Erythroblast (primary cell): ENCODE measurements at regions not wholly inside any gene's neighbourhood (a gene's known extent, or its start where the extent isn't known, plus 50 kb on each side); places are given as distances from the start of the nearest gene placed in this dataset.

Experiments used
- DNase-seq, 2 experiments: peaks; one replicate each; lab custom pipeline; 2025; lab: John Stamatoyannopoulos, UW
- GATA1 ChIP-seq: IDR thresholded peaks from 2 replicates; pipeline ENCODE4 v1.6.1; 2011; ENCODE audit warnings: low read depth, mild to moderate bottlenecking, control low read depth, low read length, moderate library complexity
- POLR2A ChIP-seq: IDR thresholded peaks from 2 replicates; pipeline ENCODE4 v1.6.1; 2011; ENCODE audit warnings: mild to moderate bottlenecking, low read length

- no peak for DNase-seq
- TF ChIP-seq GATA1 = no peak
- TF ChIP-seq POLR2A = no peak
Measured at GRCh38 chr14:38432186-38432585, 176.3 kb upstream of the CLEC14A start.

GRCh38 chr14:38431156-38431555 is 175.3 kb upstream of the CLEC14A start:
- DNase-seq = no peak

GRCh38 chr14:38430522-38430921 is 174.6 kb upstream of the CLEC14A start:
- no peak for DNase-seq
- TF ChIP-seq GATA1 (no peak), POLR2A (no peak)

More at GRCh38 chr14:38431156-38431555, 175.3 kb upstream of the CLEC14A start:
- no peak for TF ChIP-seq POLR2A
- no peak for TF ChIP-seq GATA1

GRCh38 chr14:38425324-38425976 is 169.6 kb upstream of the CLEC14A start:
- no peak for DNase-seq
- TF ChIP-seq POLR2A = no peak
- no peak for TF ChIP-seq GATA1

- no peak for DNase-seq
- TF ChIP-seq GATA1 = no peak
- TF ChIP-seq POLR2A = no peak
Measured at GRCh38 chr14:38420048-38420447, 164.2 kb upstream of the CLEC14A start.

GRCh38 chr14:38419579-38419978 is 163.7 kb upstream of the CLEC14A start:
- no peak for TF ChIP-seq POLR2A
- no peak for TF ChIP-seq GATA1
- DNase-seq = no peak

GRCh38 chr14:38412654-38413053 is 156.8 kb upstream of the CLEC14A start:
- TF ChIP-seq POLR2A (no peak), GATA1 (no peak)
- DNase-seq = no peak

GRCh38 chr14:38410442-38410841 is 154.5 kb upstream of the CLEC14A start:
- DNase-seq = no peak
- TF ChIP-seq POLR2A = no peak
- TF ChIP-seq GATA1 = no peak

- DNase-seq = no peak
- TF ChIP-seq POLR2A (no peak), GATA1 (no peak)
Measured at GRCh38 chr14:38409071-38409705, 153.3 kb upstream of the CLEC14A start.

GRCh38 chr14:38405851-38406635 is 150.2 kb upstream of the CLEC14A start:
- no peak for TF ChIP-seq GATA1
- TF ChIP-seq POLR2A = no peak

GRCh38 chr14:38404616-38405015 is 148.7 kb upstream of the CLEC14A start:
- TF ChIP-seq POLR2A = no peak
- no peak for TF ChIP-seq GATA1

More at GRCh38 chr14:38405851-38406635, 150.2 kb upstream of the CLEC14A start:
- DNase-seq = no peak

GRCh38 chr14:38404100-38404541 is 148.2 kb upstream of the CLEC14A start:
- no peak for DNase-seq
- TF ChIP-seq POLR2A (no peak), GATA1 (no peak)

More at GRCh38 chr14:38404616-38405015, 148.7 kb upstream of the CLEC14A start:
- DNase-seq = no peak

- DNase-seq = no peak
- no peak for TF ChIP-seq GATA1
- TF ChIP-seq POLR2A = no peak
Measured at GRCh38 chr14:38400751-38401150, 144.9 kb upstream of the CLEC14A start.

GRCh38 chr14:38399652-38400051 is 143.8 kb upstream of the CLEC14A start:
- TF ChIP-seq POLR2A (no peak), GATA1 (no peak)
- DNase-seq = no peak
